22Rv1 (cell line): ENCODE measurements at regions not wholly inside any gene's neighbourhood (a gene's known extent, or its start where the extent isn't known, plus 50 kb on each side); places are given as distances from the start of the nearest gene placed in this dataset.

Experiments used
- H3K27ac ChIP-seq: fragments of 450-650 bp; 2 replicates; pipeline ENCODE4 v1.5.1; 2017
- CTCF ChIP-seq: fragments of 450-650 bp; IDR thresholded peaks from 2 replicates; pipeline ENCODE4 v1.5.1; 2017; ENCODE audit warnings: mild to moderate bottlenecking
- ZFX ChIP-seq: fragments of 450-650 bp; IDR thresholded peaks from 2 replicates; pipeline ENCODE4 v1.6.1; 2017; ENCODE audit warnings: antibody characterized with exemption, borderline replicate concordance

- no peak overlapping the region for H3K27ac ChIP-seq
- no peak for TF ChIP-seq CTCF
- TF ChIP-seq ZFX, result no peak
Observed at GRCh38 chr7:47636433-47637175, 54.7 kb upstream of the TNS3 start.

GRCh38 chr7:47636081-47636432 is 54.1 kb upstream of the TNS3 start:
- H3K27ac ChIP-seq, result no peak overlapping the region
- TF ChIP-seq ZFX (no peak), CTCF (no peak)

GRCh38 chr7:47635091-47636080 is 53.5 kb upstream of the TNS3 start:
- TF ChIP-seq ZFX (no peak), CTCF (no peak)
- peak overlapping the region; percentile 52 for H3K27ac ChIP-seq

- H3K27ac ChIP-seq, result no peak overlapping the region
- TF ChIP-seq CTCF (no peak), ZFX (no peak)
Observed at GRCh38 chr7:47634273-47634672, 52.4 kb upstream of the TNS3 start.

GRCh38 chr7:47633134-47633533 is 51.2 kb upstream of the TNS3 start:
- no peak overlapping the region for H3K27ac ChIP-seq
- TF ChIP-seq CTCF (no peak), ZFX (no peak)
